DOHH2 (cell line): ENCODE measurements at regions not wholly inside any gene's neighbourhood (a gene's known extent, or its start where the extent isn't known, plus 50 kb on each side); places are given as distances from the start of the nearest gene placed in this dataset.

Experiments used
- H3F3A ChIP-seq: fragments of 200-600 bp; sonication (generic), shearing (Covaris generic); 2 replicates; pipeline ENCODE4 v1.6.0; 2016; ENCODE audit warnings: antibody characterized with exemption, mild to moderate bottlenecking; ENCODE audit not compliant: control insufficient read depth, insufficient read depth
- H3K27ac ChIP-seq: fragments of 200-600 bp; sonication (generic); 2 replicates; pipeline ENCODE4 v1.5.1; 2014; ENCODE audit warnings: low read depth, mild to moderate bottlenecking, low read length, moderate library complexity
- H3K27me3 ChIP-seq: fragments of 200-600 bp; sonication (generic); 2 replicates; pipeline ENCODE4 v1.6.1; 2014; ENCODE audit warnings: mild to moderate bottlenecking, low read length, mixed read lengths; ENCODE audit not compliant: control insufficient read depth
- H3K36me3 ChIP-seq: fragments of 200-600 bp; sonication (generic); 2 replicates; pipeline ENCODE4 v1.6.1; 2014; ENCODE audit warnings: mild to moderate bottlenecking, low read length, moderate library complexity, mixed read lengths; ENCODE audit not compliant: control insufficient read depth
- H3K4me1 ChIP-seq: fragments of 200-600 bp; sonication (generic); 2 replicates; pipeline ENCODE4 v1.6.1; 2014; ENCODE audit warnings: mild to moderate bottlenecking, low read length, mixed read lengths; ENCODE audit not compliant: control insufficient read depth
- H3K4me2 ChIP-seq: fragments of 200-600 bp; sonication (generic); 2 replicates; pipeline ENCODE4 v1.6.0; 2014; ENCODE audit warnings: mild to moderate bottlenecking, low read length, moderate library complexity
- H3K4me3 ChIP-seq: fragments of 200-600 bp; sonication (generic); 2 replicates; pipeline ENCODE4 v1.5.1; 2014; ENCODE audit warnings: mild to moderate bottlenecking, low read length, mixed read lengths
- H3K79me2 ChIP-seq: fragments of 200-600 bp; sonication (generic); 2 replicates; pipeline ENCODE4 v1.6.1; 2014; ENCODE audit warnings: mild to moderate bottlenecking, low read length, mixed read lengths; ENCODE audit not compliant: control insufficient read depth
- H3K9me2 ChIP-seq: fragments of 200-600 bp; sonication (generic); replicated peaks from 2 replicates; pipeline ENCODE4 v1.6.1; 2014; ENCODE audit warnings: mild to moderate bottlenecking, low read length, mixed read lengths; ENCODE audit not compliant: control insufficient read depth
- H3K9me3 ChIP-seq: fragments of 200-600 bp; sonication (generic); 2 replicates; pipeline ENCODE4 v1.6.1; 2014; ENCODE audit warnings: antibody characterized with exemption, low read length, mixed read lengths; ENCODE audit not compliant: control insufficient read depth, insufficient read depth
- H4K20me1 ChIP-seq: fragments of 200-600 bp; sonication (generic); 2 replicates; pipeline ENCODE4 v1.6.0; 2014; ENCODE audit warnings: low read depth, mild to moderate bottlenecking, antibody characterized with exemption, low read length, moderate library complexity; ENCODE audit not compliant: control insufficient read depth, insufficient read depth
- CTCF ChIP-seq: fragments of 200-600 bp; sonication (generic); IDR thresholded peaks from one replicate; pipeline ENCODE4 v1.5.1; 2014; ENCODE audit warnings: antibody characterized with exemption, mild to moderate bottlenecking, low read depth, low read length; ENCODE audit not compliant: poor library complexity, severe bottlenecking
- EZH2phosphoT487 ChIP-seq: fragments of 200-600 bp; sonication (generic); IDR thresholded peaks from 2 replicates; pipeline ENCODE4 v1.6.1; 2017; ENCODE audit warnings: borderline replicate concordance, mild to moderate bottlenecking, antibody characterized with exemption, low read length, moderate library complexity, mixed read lengths

GRCh38 chr17:51508048-51508447 lies 247.7 kb downstream of the UTP18 start:
- H3K4me1 ChIP-seq = no peaks in the 10 kb centered on the region
- H3K4me3 ChIP-seq = no peak overlapping the region
- no peaks in the 10 kb centered on the region for H3F3A ChIP-seq
- no peaks in the 10 kb centered on the region for H3K9me2 ChIP-seq
- TF ChIP-seq CTCF (no peak), EZH2phosphoT487 (no peak)
- no peaks in the 10 kb centered on the region for H4K20me1 ChIP-seq
- H3K27me3 ChIP-seq = peaks cover 16% of the 10 kb centered on the region
- no peaks in the 10 kb centered on the region for H3K79me2 ChIP-seq
- no peaks in the 10 kb centered on the region for H3K9me3 ChIP-seq
- no peaks in the 10 kb centered on the region for H3K36me3 ChIP-seq
- H3K27ac ChIP-seq = no peak overlapping the region
- H3K4me2 ChIP-seq = no peak overlapping the region

- TF ChIP-seq EZH2phosphoT487 (no peak), CTCF (no peak)
- Histone ChIP-seq H3K9me2 (no peaks in the 10 kb centered on the region), H3F3A (no peaks in the 10 kb centered on the region), H3K4me3 (no peak overlapping the region), H4K20me1 (no peaks in the 10 kb centered on the region), H3K9me3 (no peaks in the 10 kb centered on the region), H3K79me2 (no peaks in the 10 kb centered on the region), H3K27me3 (peaks cover 10% of the 10 kb centered on the region), H3K27ac (no peak overlapping the region), H3K36me3 (no peaks in the 10 kb centered on the region), H3K4me2 (no peak overlapping the region), H3K4me1 (no peaks in the 10 kb centered on the region)
These were observed 250.6 kb downstream of the UTP18 start for GRCh38 chr17:51510940-51511339.

GRCh38 chr17:51512220-51512907 lies 252.0 kb downstream of the UTP18 start:
- H3K4me1 ChIP-seq = no peaks in the 10 kb centered on the region
- H3K27ac ChIP-seq = no peak overlapping the region
- no peaks in the 10 kb centered on the region for H3K9me2 ChIP-seq
- no peaks in the 10 kb centered on the region for H4K20me1 ChIP-seq
- H3K36me3 ChIP-seq = no peaks in the 10 kb centered on the region
- H3K4me2 ChIP-seq = no peak overlapping the region
- H3K79me2 ChIP-seq = no peaks in the 10 kb centered on the region
- TF ChIP-seq EZH2phosphoT487 = no peak
- no peak for TF ChIP-seq CTCF
- no peaks in the 10 kb centered on the region for H3K9me3 ChIP-seq
- H3K4me3 ChIP-seq = no peak overlapping the region
- 0 out of 2 replicates have a peak, but pooled peaks cover 4% of the 10 kb centered on the region for H3K27me3 ChIP-seq
- H3F3A ChIP-seq = no peaks in the 10 kb centered on the region
